Mesothelial cell of epicardium (in vitro differentiated cells): ENCODE measurements at regions not wholly inside any gene's neighbourhood (a gene's known extent, or its start where the extent isn't known, plus 50 kb on each side); places are given as distances from the start of the nearest gene placed in this dataset.

Source experiments
- DNase-seq, 2 experiments: peaks; one replicate each; pipeline ENCODE4 v3.0.0; 2021; ENCODE audit warnings: low spot score in 2 of 2; ENCODE audit not compliant: unreplicated experiment in 2 of 2
- H3K27ac Mint-ChIP-seq: 2 replicates; pipeline ENCODE4 v1.8.0; 2021; ENCODE audit warnings: mixed read lengths
- H3K27me3 Mint-ChIP-seq: 2 replicates; pipeline ENCODE4 v1.8.0; 2021; ENCODE audit warnings: low read depth, mixed read lengths
- H3K36me3 Mint-ChIP-seq: 2 replicates; pipeline ENCODE4 v1.8.0; 2021; ENCODE audit warnings: mixed read lengths
- H3K4me1 Mint-ChIP-seq: 2 replicates; pipeline ENCODE4 v1.8.0; 2021; ENCODE audit warnings: mixed read lengths
- H3K4me3 Mint-ChIP-seq: 2 replicates; pipeline ENCODE4 v1.8.0; 2021; ENCODE audit warnings: mild to moderate bottlenecking, moderate library complexity, mixed read lengths
- H3K9me3 Mint-ChIP-seq: 2 replicates; pipeline ENCODE4 v1.8.0; 2021; ENCODE audit warnings: mixed read lengths
- CTCF ChIP-seq: fragments of 200-600 bp; sonication (generic); IDR thresholded peaks from one replicate; pipeline ENCODE4 v1.5.0; 2021; ENCODE audit warnings: antibody characterized with exemption; ENCODE audit not compliant: unreplicated experiment

- DNase-seq, result no peak
- peaks cover 10% of the 10 kb centered on the region for H3K4me1 Mint-ChIP-seq
- no peak overlapping the region for H3K27ac Mint-ChIP-seq
- H3K4me3 Mint-ChIP-seq, result no peak overlapping the region
- H3K27me3 Mint-ChIP-seq, result no peaks in the 10 kb centered on the region
- H3K9me3 Mint-ChIP-seq, result peaks cover 25% of the 10 kb centered on the region
- peaks cover 10% of the 10 kb centered on the region for H3K36me3 Mint-ChIP-seq
- TF ChIP-seq CTCF, result no peak
Measured at GRCh38 chr6:23077772-23078171, 508.4 kb downstream of the HDGFL1 start.

- H3K36me3 Mint-ChIP-seq, result peaks cover 3% of the 10 kb centered on the region
- DNase-seq, result no peak
- H3K9me3 Mint-ChIP-seq, result peaks cover 4% of the 10 kb centered on the region
- no peak for TF ChIP-seq CTCF
- H3K4me1 Mint-ChIP-seq, result peaks cover 31% of the 10 kb centered on the region
- H3K27ac Mint-ChIP-seq, result no peak overlapping the region
- no peaks in the 10 kb centered on the region for H3K27me3 Mint-ChIP-seq
- no peak overlapping the region for H3K4me3 Mint-ChIP-seq
Measured at GRCh38 chr6:23081701-23082100, 512.3 kb downstream of the HDGFL1 start.

GRCh38 chr6:23086100-23086499, 516.7 kb downstream of the HDGFL1 start:
- TF ChIP-seq CTCF, result no peak
- H3K27ac Mint-ChIP-seq, result peak overlapping the region; percentile 10
- no peaks in the 10 kb centered on the region for H3K27me3 Mint-ChIP-seq
- H3K4me1 Mint-ChIP-seq, result peaks cover 40% of the 10 kb centered on the region
- peaks cover 3% of the 10 kb centered on the region for H3K36me3 Mint-ChIP-seq
- no peak for DNase-seq
- no peak overlapping the region for H3K4me3 Mint-ChIP-seq
- no peaks in the 10 kb centered on the region for H3K9me3 Mint-ChIP-seq

- H3K27ac Mint-ChIP-seq, result no peak overlapping the region
- H3K9me3 Mint-ChIP-seq, result peaks cover under 1% of the 10 kb centered on the region
- no peaks in the 10 kb centered on the region for H3K27me3 Mint-ChIP-seq
- H3K36me3 Mint-ChIP-seq, result peaks cover 3% of the 10 kb centered on the region
- H3K4me1 Mint-ChIP-seq, result peaks cover 40% of the 10 kb centered on the region
- no peak overlapping the region for H3K4me3 Mint-ChIP-seq
- TF ChIP-seq CTCF, result no peak
- no peak for DNase-seq
Measured at GRCh38 chr6:23087471-23087870, 518.1 kb downstream of the HDGFL1 start.

GRCh38 chr6:23088761-23089160, 519.4 kb downstream of the HDGFL1 start:
- DNase-seq, result no peak
- Mint-ChIP-seq H3K4me3 (no peak overlapping the region), H3K27me3 (no peaks in the 10 kb centered on the region), H3K27ac (no peak overlapping the region), H3K9me3 (peaks cover 5% of the 10 kb centered on the region), H3K4me1 (peaks cover 30% of the 10 kb centered on the region), H3K36me3 (no peaks in the 10 kb centered on the region)
- TF ChIP-seq CTCF, result no peak

- Mint-ChIP-seq H3K27ac (no peak overlapping the region), H3K9me3 (peaks cover 8% of the 10 kb centered on the region), H3K4me1 (peaks cover 27% of the 10 kb centered on the region), H3K36me3 (no peaks in the 10 kb centered on the region), H3K4me3 (no peak overlapping the region), H3K27me3 (no peaks in the 10 kb centered on the region)
- no peak for TF ChIP-seq CTCF
- DNase-seq, result no peak
Measured at GRCh38 chr6:23089981-23090380, 520.6 kb downstream of the HDGFL1 start.
